ENCODE measurements at regions not wholly inside any gene's neighbourhood (a gene's known extent, or its start where the extent isn't known, plus 50 kb on each side); places are given as distances from the start of the nearest gene placed in this dataset.

DNA sequence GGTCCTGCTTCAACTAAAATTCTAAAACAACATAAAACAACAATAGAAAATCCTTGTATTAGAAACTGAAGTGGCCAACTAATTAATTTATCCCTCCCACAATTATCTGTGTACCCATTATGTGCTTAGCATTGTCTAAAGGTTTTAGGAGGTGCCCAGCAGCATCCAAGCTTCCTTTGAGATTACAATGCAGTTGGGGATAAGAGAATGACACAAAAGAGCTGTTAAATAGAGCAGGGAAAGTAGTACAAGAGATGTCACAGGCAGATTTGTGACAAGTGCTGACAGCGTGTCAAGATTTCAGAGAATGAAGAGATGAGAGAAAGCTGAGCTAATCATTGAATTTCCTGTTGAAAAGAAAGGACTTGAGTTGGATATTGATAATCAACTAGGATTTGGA, 204.8 kb downstream of the OTOR start (continued):
- TF ChIP-seq NRF1 (conservative IDR thresholded peaks at IDR 0.05; ENCODE audit: low read depth, low read length) (no peak), CREM (IDR thresholded peaks at IDR 0.05; ENCODE audit: low read depth) (no peak), IKZF1 (conservative IDR thresholded peaks at IDR 0.05) (no peak), HDAC6 (IDR thresholded peaks at IDR 0.05; ENCODE audit: unreplicated experiment) (no peak), MYC (IDR thresholded peaks at IDR 0.05; ENCODE audit: insufficient read depth, insufficient read length, insufficient replicate concordance, low read length, severe bottlenecking) (no peak), RAD21 (IDR thresholded peaks at IDR 0.05; ENCODE audit: insufficient read depth, low read depth, low read length) (no peak)

GRCh38 chr20:16953858-16954257, 205.7 kb downstream of the OTOR start:
- ATAC-seq (no peak), FAIRE-seq (no peak), DNase-seq (ENCODE audit: low read depth, low spot score) (no peak)
- Histone ChIP-seq H3K36me3 (ENCODE audit: control insufficient read depth in 2 of 2, insufficient read depth in 2 of 2, low read length in 1 of 2) (no peaks in the 10 kb centered on the region), H3K9ac (ENCODE audit: control insufficient read depth, insufficient read depth, low read length) (no peak overlapping the region), H4K20me1 (ENCODE audit: control insufficient read depth, insufficient read depth) (no peaks in the 10 kb centered on the region), H3K27me3 (replicated peaks in 1 of 2; ENCODE audit: control insufficient read depth in 2 of 2, insufficient read depth in 2 of 2, low read length in 1 of 2) (no peaks in the 10 kb centered on the region), H3K27ac (ENCODE audit: control insufficient read depth, insufficient read depth) (no peak overlapping the region), H3K79me2 (ENCODE audit: control insufficient read depth, insufficient read depth, low read length) (no peaks in the 10 kb centered on the region), H2AFZ (ENCODE audit: control insufficient read depth, low read depth, low read length) (no peak overlapping the region), H3K4me2 (ENCODE audit: control insufficient read depth, insufficient read depth) (no peak overlapping the region), H3K4me1 (ENCODE audit: control insufficient read depth, insufficient read depth, low read length) (no peaks in the 10 kb centered on the region), H3K9me3 (replicated peaks; ENCODE audit: control insufficient read depth, insufficient read depth, low read length) (no peaks in the 10 kb centered on the region), H3K4me3 (no peak overlapping the region)
- intact Hi-C loops (cut with micrococcal nuclease; ENCODE audit: unreplicated experiment) (loop anchor here (5.0 kb wide), 1 partner anchor 47 kb away; no protein-coding TSS in a partner anchor), in situ Hi-C loops (cut with MboI) (no loop called here)
- ChIA-PET POLR2A (no interaction called here), SMC1A (ENCODE audit: uncharacterized antibody, unreplicated experiment) (no interaction called here), CTCF (no interaction called here), RAD21 (ENCODE audit: unreplicated experiment) (no interaction called here)
- no peak for TF ChIP-seq SUPT20H (IDR thresholded peaks at IDR 0.05; ENCODE audit: borderline replicate concordance, control insufficient read depth, low read depth, low read length)
- 0% methylated on average over 4 of the region's 4 CpGs for WGBS (ENCODE audit: insufficient coverage, insufficient replicate concordance, low lambda C conversion rate, missing lambda C conversion rate)
- no TSS peak for BruUV-seq (replicated peaks)

DNA sequence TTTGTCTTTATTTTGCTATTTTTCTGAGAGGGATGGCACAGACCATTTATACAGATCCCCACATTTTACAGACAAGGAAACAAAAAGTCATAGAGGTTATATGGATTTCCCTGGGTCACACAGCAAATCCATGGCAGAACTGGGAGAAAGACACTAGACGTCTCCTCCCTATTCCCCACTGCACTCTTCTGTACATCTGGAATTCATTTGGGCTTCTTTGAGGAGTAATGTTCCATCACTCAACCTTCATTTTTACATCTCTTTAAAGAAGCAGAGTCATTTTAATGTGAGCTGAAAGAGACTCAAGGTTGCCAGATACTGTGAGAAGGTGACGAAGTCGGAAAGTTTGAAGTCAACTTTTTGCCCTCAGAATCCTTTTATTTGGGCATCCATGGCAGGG, 207.3 kb downstream of the OTOR start:
- in situ Hi-C loops (cut with MboI) (no loop called here), intact Hi-C loops (cut with micrococcal nuclease; ENCODE audit: unreplicated experiment) (no loop called here)
- no peaks in the 10 kb centered on the region for H3K27me3 ChIP-seq (replicated peaks in 1 of 2; ENCODE audit: control insufficient read depth in 2 of 2, insufficient read depth in 2 of 2, low read length in 1 of 2)
- DNase-seq (ENCODE audit: low read depth, low spot score) (no peak), FAIRE-seq (no peak), ATAC-seq (no peak)
- SMC1A ChIA-PET (ENCODE audit: uncharacterized antibody, unreplicated experiment) = interaction anchor here (0.6 to 1.1 kb wide), 2 partner anchors 11 to 535 kb away, joined by 3 read pairs; no protein-coding TSS in a partner anchor
- BruUV-seq (replicated peaks) = no TSS peak
- H2AFZ ChIP-seq (ENCODE audit: control insufficient read depth, low read depth, low read length) = no peak overlapping the region
- no peaks in the 10 kb centered on the region for H3K36me3 ChIP-seq (ENCODE audit: control insufficient read depth in 2 of 2, insufficient read depth in 2 of 2, low read length in 1 of 2)
- CTCF ChIA-PET = no interaction called here
- no peak overlapping the region for H3K4me2 ChIP-seq (ENCODE audit: control insufficient read depth, insufficient read depth)
- no peak for TF ChIP-seq ATF7 (IDR thresholded peaks at IDR 0.05; ENCODE audit: low read depth)
- TF ChIP-seq CTCF (IDR thresholded peaks at IDR 0.05 in 2 of 3, conservative IDR thresholded peaks at IDR 0.05 in 1 of 3; ENCODE audit: control insufficient read depth in 2 of 3, extremely low read depth in 1 of 3, insufficient read depth in 1 of 3, low read depth in 3 of 3, low read length in 3 of 3) = no peak
- no peak for TF ChIP-seq SUPT20H (IDR thresholded peaks at IDR 0.05; ENCODE audit: borderline replicate concordance, control insufficient read depth, low read depth, low read length)
- no peak for TF ChIP-seq CREB1 (IDR thresholded peaks at IDR 0.05; ENCODE audit: low read depth)
- no peak for TF ChIP-seq POLR2AphosphoS5 (IDR thresholded peaks at IDR 0.05; ENCODE audit: low read length)
- no peaks in the 10 kb centered on the region for H4K20me1 ChIP-seq (ENCODE audit: control insufficient read depth, insufficient read depth)
- no peaks in the 10 kb centered on the region for H3K79me2 ChIP-seq (ENCODE audit: control insufficient read depth, insufficient read depth, low read length)
- RAD21 ChIA-PET (ENCODE audit: unreplicated experiment) = no interaction called here
- 29% methylated on average over 3 of the region's 3 CpGs for WGBS (ENCODE audit: insufficient coverage, insufficient replicate concordance, low lambda C conversion rate, missing lambda C conversion rate)
- H3K4me1 ChIP-seq (ENCODE audit: control insufficient read depth, insufficient read depth, low read length) = no peaks in the 10 kb centered on the region
- no peak overlapping the region for H3K4me3 ChIP-seq
- no peak overlapping the region for H3K9ac ChIP-seq (ENCODE audit: control insufficient read depth, insufficient read depth, low read length)
- POLR2A ChIA-PET = no interaction called here
- no peaks in the 10 kb centered on the region for H3K9me3 ChIP-seq (replicated peaks; ENCODE audit: control insufficient read depth, insufficient read depth, low read length)
- H3K27ac ChIP-seq (ENCODE audit: control insufficient read depth, insufficient read depth) = no peak overlapping the region
